Activated naive CD8-positive, alpha-beta T cell treated with anti-CD3 and anti-CD28 coated beads, Interleukin-2, amount 50 U/mL, for 24 hours (primary cell): ENCODE measurements at regions not wholly inside any gene's neighbourhood (a gene's known extent, or its start where the extent isn't known, plus 50 kb on each side); places are given as distances from the start of the nearest gene placed in this dataset.
"Not testable (repeated sequence)": the region's sequence is repeated elsewhere in the genome, so short reads cannot be mapped to it uniquely, and the experiment has no call there.

ENCODE experiments used
- ATAC-seq: fragments of 150-1000 bp; cut with Tn5 transposase; one replicate; pipeline ENCODE4 v1.10.0; 2021
- DNase-seq: peaks from one replicate; pipeline ENCODE4 v3.0.0; 2021
- H3K27ac Mint-ChIP-seq: one replicate; pipeline ENCODE4 v1.8.0; 2021; ENCODE audit warnings: mild to moderate bottlenecking, mixed read lengths
- H3K27me3 Mint-ChIP-seq: one replicate; pipeline ENCODE4 v1.8.0; 2021; ENCODE audit warnings: mixed read lengths
- H3K36me3 Mint-ChIP-seq: one replicate; pipeline ENCODE4 v1.8.0; 2021; ENCODE audit warnings: low read depth, mixed read lengths
- H3K4me1 Mint-ChIP-seq: one replicate; pipeline ENCODE4 v1.8.0; 2021; ENCODE audit warnings: mixed read lengths
- H3K4me3 Mint-ChIP-seq: one replicate; pipeline ENCODE4 v1.8.0; 2021; ENCODE audit warnings: mild to moderate bottlenecking, moderate library complexity, mixed read lengths
- H3K9me3 Mint-ChIP-seq: one replicate; pipeline ENCODE4 v1.8.0; 2021; ENCODE audit warnings: mixed read lengths

DNA sequence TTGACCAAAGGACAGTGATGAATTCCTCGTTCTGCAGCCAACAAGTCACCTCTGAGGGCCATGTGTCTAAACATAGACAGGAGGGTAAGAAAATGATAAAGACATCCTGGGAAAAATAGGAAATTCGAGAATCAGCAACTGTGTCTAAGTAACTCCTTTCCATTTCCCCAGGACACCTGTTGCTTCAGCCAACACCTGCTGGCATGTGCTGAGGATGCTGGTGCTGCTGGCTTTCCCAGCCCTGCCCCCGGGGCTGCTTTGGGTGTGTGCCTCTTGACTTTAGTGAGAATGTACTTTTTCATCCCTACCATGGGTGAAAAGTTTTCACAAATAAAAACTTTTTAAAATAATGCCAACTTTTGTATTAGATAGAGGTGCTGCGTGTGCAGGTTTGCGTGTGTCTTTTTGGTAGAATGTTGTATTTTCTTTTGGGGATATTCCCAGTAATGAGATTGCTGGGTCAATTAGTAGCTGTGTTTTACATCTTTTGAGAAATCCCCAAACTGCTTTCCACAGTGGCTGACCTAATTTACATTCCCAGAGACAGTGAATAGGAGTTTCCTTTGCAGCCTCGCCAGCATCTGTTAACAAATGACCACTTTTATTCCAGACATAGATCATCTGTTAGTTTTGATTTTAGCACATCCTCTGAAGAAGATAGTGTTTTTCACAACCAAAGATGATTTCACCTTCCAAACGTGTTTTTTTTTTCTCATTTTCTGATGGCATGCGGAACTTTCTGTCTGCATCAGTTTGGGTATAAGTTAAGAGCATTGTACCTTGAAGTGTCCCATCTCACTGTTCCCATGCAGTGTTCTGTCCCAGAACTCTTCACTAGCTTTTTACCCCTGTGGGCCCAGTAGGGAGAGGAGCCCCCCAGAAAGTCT lies 104.2 kb upstream of the ACBD5 start:
- ATAC-seq (peak; percentile 93), DNase-seq (no peak)
- H3K36me3 Mint-ChIP-seq, result no peaks in the 10 kb centered on the region
- H3K27me3 Mint-ChIP-seq, result peaks cover 16% of the 10 kb centered on the region
- peak overlapping the region; percentile 30 for H3K4me3 Mint-ChIP-seq
- H3K9me3 Mint-ChIP-seq, result no peaks in the 10 kb centered on the region
- H3K27ac Mint-ChIP-seq, result peak overlapping the region; percentile 86
- peaks cover 37% of the 10 kb centered on the region for H3K4me1 Mint-ChIP-seq

DNA sequence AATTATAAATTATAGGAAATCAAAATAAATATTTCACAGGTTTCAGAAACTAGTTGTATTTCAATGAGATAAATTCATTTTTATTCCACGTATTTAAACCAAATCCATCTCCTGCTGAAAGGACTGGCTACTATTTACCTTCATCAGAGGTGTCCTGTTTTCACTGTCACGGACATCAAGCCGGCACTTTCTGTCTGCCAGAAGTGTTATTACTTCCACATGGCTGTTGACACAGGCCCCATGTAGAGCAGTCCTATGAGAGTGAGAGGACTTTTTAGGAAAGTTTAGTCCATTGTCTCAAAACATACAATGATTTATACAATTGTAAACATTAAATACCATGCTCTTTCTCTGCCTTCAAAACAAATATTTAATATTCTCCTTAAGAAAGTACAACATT lies 100.4 kb upstream of the ACBD5 start:
- no peak for DNase-seq
- Mint-ChIP-seq H3K4me1 (peaks cover 23% of the 10 kb centered on the region), H3K4me3 (no peak overlapping the region), H3K9me3 (no peaks in the 10 kb centered on the region), H3K27ac (no peak overlapping the region), H3K27me3 (peaks cover 6% of the 10 kb centered on the region), H3K36me3 (no peaks in the 10 kb centered on the region)
- ATAC-seq, result no peak

DNA sequence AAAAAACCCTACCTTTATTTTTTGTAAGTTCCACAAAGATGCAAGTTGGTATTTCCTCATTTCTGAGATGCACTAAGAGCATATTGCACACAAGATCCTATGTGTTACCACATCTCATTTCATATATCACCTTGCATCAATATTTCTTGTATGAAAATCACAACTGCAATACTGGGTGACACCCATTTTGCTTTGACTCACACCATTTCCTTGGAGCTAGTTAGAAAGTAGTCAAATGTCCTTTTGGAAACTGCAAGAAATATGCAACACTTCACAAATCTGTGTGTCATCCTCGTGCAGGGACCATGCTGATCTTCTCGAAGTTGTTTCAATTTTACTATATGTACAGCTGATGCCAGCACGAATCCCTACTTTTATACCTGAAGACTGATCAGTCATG lies 94.6 kb upstream of the ACBD5 start:
- H3K4me1 Mint-ChIP-seq, ATAC-seq, H3K4me3 Mint-ChIP-seq, DNase-seq, H3K27ac Mint-ChIP-seq, H3K36me3 Mint-ChIP-seq, H3K27me3 Mint-ChIP-seq, H3K9me3 Mint-ChIP-seq: not testable (repeated sequence)

DNA sequence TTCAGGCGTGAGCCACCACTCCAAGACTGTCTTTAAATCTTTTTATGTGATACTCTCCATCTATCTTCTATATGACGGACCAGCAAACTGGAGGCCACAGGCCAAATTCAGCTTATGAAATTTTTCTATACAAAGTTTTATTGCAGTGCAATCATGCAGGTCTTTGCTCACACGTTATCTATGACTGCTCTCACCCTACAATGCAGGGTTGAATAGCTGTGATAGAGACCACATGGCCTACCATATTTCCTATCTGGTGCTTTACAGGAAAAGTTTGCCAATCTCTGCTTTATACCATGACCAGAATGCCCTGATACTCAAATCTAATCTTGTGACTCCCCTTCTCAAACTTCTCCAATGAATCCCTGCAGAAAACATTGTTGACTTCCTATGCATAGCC lies 89.5 kb upstream of the ACBD5 start:
- no peak for ATAC-seq
- Mint-ChIP-seq H3K36me3 (no peaks in the 10 kb centered on the region), H3K4me3 (no peak overlapping the region)

DNA sequence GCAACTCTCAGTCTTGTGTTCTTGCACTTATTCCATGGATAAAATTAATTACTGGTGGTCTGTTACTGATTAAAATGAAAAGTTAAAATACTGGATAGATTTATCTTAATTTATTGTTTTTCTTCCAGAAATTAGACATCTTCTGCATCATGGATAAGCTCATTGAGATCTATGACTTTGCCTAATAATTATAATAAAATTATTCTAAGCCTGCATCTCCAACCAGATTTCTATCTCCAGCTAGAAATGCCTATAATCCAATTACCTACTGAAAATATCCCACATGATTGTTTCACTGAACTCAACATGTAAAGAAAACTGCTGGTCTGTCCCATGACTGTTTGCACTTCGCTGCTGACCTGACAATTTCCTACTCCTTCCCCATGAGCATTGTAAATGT lies 88.3 kb upstream of the ACBD5 start:
- no peak overlapping the region for H3K27ac Mint-ChIP-seq
- H3K27me3 Mint-ChIP-seq, result peaks cover 2% of the 10 kb centered on the region
- no peaks in the 10 kb centered on the region for H3K9me3 Mint-ChIP-seq
- H3K4me1 Mint-ChIP-seq, result no peaks in the 10 kb centered on the region
- no peaks in the 10 kb centered on the region for H3K36me3 Mint-ChIP-seq
- ATAC-seq (no peak), DNase-seq (no peak)
- no peak overlapping the region for H3K4me3 Mint-ChIP-seq

More for the DNA sequence above, 89.5 kb upstream of the ACBD5 start:
- Mint-ChIP-seq H3K27ac (no peak overlapping the region), H3K4me1 (no peaks in the 10 kb centered on the region), H3K27me3 (peaks cover 2% of the 10 kb centered on the region), H3K9me3 (no peaks in the 10 kb centered on the region)
- DNase-seq, result no peak

DNA sequence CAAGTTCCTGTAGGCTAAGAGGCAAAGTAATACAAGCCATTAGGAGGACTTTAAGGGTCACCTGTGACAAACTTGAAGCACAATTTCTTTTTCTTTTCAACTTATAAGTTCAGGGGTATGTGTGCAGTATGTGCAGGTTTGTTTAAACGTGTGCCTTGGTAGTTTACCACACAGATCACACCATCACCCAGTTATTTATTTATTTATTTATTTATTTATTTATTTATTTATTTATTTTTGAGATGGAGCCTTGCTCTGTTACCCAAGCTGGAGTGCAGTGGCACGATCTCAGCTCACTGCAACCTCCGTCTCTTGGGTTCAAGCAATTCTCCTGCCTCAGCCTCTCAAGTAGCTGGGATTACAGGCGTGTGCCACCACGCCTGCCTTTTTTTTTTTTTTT lies 86.2 kb upstream of the ACBD5 start:
- ATAC-seq, H3K27me3 Mint-ChIP-seq, H3K36me3 Mint-ChIP-seq: not testable (repeated sequence)

DNA sequence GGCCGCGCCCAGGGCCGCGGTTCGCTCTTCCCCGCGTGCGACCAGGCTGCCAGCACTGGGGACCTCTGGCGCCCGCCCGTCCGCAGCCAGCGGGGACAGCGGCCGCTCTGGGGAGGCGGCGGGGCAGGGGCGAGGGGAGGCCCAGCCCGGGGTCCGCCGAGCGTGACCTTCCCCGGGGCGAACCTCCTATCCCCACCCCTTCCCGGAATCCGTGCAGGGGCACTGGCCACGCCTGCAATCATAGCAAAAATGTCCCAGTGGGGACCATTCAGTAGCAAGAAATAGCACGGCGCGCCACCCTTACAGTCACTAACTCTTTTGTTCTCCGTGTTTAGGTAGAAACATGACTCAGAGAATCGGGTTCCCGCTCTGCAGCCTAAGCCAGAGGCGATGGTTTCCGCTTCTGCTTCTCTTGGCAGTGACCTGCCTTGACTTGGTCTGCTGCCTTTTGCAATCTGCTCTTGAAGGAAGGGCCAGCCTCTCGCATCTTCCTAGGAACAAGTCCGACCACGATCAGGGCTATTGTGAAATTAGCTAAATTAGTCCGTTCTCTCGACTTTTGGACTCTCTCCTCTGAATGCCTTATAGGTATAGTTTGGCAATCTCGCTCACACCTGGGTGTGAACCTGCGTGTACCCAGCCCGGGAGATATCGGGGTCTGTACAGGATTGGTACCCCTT lies 79.3 kb upstream of the ACBD5 start:
- ATAC-seq (peak; percentile 84), DNase-seq (peak; percentile 28)
- Mint-ChIP-seq H3K4me1 (peaks cover 8% of the 10 kb centered on the region), H3K27ac (no peak overlapping the region), H3K27me3 (peaks cover 23% of the 10 kb centered on the region), H3K9me3 (no peaks in the 10 kb centered on the region), H3K4me3 (peak overlapping the region; percentile 63), H3K36me3 (no peaks in the 10 kb centered on the region)

More for the DNA sequence above, 86.2 kb upstream of the ACBD5 start:
- H3K4me3 Mint-ChIP-seq, H3K27ac Mint-ChIP-seq, H3K4me1 Mint-ChIP-seq, H3K9me3 Mint-ChIP-seq, DNase-seq: not testable (repeated sequence)

DNA sequence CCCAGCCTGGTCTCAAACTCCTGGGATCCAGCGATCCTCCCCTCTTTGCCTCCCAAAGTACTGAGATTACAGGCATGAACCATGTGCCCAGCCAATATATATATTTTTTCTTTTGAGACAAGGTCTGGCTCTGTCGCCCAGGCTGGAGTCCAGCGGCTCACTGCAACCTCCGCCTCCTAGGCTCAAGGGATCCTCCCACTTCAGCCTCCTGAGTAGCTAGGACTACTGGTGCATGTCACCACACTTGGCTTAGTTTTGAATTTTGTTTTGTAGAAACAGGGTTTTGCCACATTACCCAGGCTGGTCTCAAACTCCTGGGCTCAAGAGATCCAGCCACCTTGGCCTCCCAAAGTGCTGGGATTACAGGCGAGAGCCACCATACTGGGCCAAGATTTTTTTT lies 78.5 kb upstream of the ACBD5 start:
- not testable (repeated sequence) for H3K27ac Mint-ChIP-seq, ATAC-seq, H3K36me3 Mint-ChIP-seq, H3K9me3 Mint-ChIP-seq, DNase-seq
- peak overlapping the region; percentile 63 for H3K4me3 Mint-ChIP-seq
- peaks cover 23% of the 10 kb centered on the region for H3K27me3 Mint-ChIP-seq
- H3K4me1 Mint-ChIP-seq, result peaks cover 16% of the 10 kb centered on the region

DNA sequence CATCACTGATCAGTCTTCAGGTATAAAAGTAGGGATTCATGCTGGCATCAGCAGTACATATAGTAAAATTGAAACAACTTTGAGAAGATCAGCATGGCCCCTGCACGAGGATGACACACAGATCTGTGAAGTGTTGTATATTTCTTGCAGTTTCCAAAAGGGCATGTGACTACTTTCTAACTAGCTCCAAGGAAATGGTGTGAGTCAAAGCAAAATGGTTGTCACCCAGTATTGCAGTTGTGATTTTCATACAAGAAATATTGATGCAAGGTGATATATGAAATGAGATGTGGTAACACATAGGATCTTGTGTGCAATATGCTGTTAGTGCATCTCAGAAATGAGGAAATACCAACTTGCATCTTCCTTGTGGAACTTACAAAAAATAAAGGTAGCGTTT lies 74.5 kb upstream of the ACBD5 start:
- Mint-ChIP-seq H3K27me3 (peaks cover 26% of the 10 kb centered on the region), H3K4me1 (peaks cover 14% of the 10 kb centered on the region)
- ATAC-seq, result peak; percentile 63
- not testable (repeated sequence) for H3K4me3 Mint-ChIP-seq, H3K36me3 Mint-ChIP-seq, H3K9me3 Mint-ChIP-seq, DNase-seq, H3K27ac Mint-ChIP-seq

DNA sequence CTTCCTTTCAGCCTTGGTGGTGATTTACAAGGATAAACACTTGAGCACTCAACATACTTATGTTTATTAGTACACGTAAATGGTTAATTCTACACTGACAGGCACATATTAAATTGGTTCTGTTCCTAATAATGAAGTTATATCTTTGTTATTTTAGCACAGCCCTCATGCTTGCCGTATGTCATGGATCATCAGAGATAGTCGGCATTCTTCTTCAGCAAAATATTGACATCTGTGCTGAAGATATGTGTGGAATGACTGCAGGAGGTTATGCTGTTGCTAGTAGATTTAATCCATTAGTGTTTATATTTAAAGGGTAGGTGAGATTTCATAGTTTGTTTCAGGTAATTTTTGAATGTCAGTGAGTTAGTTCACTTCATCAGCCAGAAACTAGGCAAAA lies 73.0 kb upstream of the ACBD5 start:
- H3K27ac Mint-ChIP-seq, DNase-seq, ATAC-seq, H3K4me1 Mint-ChIP-seq, H3K36me3 Mint-ChIP-seq, H3K4me3 Mint-ChIP-seq, H3K9me3 Mint-ChIP-seq: not testable (repeated sequence)
- H3K27me3 Mint-ChIP-seq, result peaks cover 16% of the 10 kb centered on the region

DNA sequence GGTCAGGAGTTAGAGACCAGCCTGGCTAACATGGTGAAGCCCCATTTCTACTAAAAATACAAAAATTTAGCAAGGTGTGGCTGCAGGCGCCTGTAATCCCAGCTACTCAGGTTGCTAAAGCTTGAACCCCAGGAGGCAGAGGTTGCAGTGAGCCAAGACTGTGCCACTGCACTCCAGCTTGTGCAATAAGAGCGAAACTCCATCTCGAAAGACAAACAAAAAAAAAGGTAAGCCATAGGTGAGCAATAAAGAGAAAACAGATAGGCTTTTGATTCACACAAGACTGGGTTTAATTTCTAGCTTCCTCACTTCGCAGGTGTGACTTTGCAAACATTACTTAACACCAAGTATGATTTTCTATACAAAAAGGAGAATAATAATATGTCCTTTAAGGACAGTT lies 72.3 kb upstream of the ACBD5 start:
- DNase-seq (no peak), ATAC-seq (no peak)
- Mint-ChIP-seq H3K4me3 (no peak overlapping the region), H3K36me3 (no peaks in the 10 kb centered on the region), H3K27me3 (peaks cover 11% of the 10 kb centered on the region), H3K4me1 (peaks cover 9% of the 10 kb centered on the region), H3K9me3 (no peaks in the 10 kb centered on the region), H3K27ac (no peak overlapping the region)

DNA sequence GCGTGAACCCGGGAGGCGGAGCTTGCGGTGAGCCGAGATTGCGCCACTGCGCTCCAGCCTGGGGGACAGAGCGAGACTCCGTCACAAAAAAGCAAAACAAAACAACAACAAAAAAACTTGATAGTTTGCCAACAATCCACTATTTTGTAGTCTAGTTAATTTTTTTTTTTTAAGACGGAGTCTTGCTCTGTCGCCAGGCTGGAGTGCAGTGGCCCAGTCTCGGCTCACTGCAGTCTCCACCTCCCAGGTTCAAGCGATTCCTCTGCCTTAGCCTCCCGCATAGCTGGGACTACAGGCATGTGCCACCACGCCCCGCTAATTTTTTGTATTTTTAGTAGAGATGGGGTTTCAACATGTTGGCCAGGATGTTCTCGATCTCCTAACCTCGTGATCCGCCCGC lies 71.2 kb upstream of the ACBD5 start:
- not testable (repeated sequence) for DNase-seq, H3K9me3 Mint-ChIP-seq, H3K27me3 Mint-ChIP-seq, H3K36me3 Mint-ChIP-seq, H3K4me3 Mint-ChIP-seq, H3K27ac Mint-ChIP-seq, H3K4me1 Mint-ChIP-seq, ATAC-seq

DNA sequence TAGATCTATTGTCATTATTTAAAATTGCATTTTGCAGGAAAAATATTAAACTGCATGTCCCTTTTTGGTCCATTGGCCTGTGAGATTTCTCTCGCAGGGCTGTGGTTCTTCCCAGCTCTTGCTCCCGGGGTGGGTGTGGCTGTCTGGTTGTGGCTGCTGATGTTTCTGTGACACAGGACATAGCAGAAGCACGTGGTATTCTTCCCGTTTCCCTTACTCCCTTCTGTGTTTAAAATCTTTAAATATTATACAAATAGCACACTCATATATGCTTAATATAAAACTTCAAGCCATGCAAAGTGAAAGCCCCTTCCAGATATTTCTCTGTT lies 57.9 kb upstream of the ACBD5 start:
- DNase-seq, H3K9me3 Mint-ChIP-seq, ATAC-seq, H3K4me1 Mint-ChIP-seq, H3K4me3 Mint-ChIP-seq, H3K36me3 Mint-ChIP-seq, H3K27me3 Mint-ChIP-seq, H3K27ac Mint-ChIP-seq: not testable (repeated sequence)

DNA sequence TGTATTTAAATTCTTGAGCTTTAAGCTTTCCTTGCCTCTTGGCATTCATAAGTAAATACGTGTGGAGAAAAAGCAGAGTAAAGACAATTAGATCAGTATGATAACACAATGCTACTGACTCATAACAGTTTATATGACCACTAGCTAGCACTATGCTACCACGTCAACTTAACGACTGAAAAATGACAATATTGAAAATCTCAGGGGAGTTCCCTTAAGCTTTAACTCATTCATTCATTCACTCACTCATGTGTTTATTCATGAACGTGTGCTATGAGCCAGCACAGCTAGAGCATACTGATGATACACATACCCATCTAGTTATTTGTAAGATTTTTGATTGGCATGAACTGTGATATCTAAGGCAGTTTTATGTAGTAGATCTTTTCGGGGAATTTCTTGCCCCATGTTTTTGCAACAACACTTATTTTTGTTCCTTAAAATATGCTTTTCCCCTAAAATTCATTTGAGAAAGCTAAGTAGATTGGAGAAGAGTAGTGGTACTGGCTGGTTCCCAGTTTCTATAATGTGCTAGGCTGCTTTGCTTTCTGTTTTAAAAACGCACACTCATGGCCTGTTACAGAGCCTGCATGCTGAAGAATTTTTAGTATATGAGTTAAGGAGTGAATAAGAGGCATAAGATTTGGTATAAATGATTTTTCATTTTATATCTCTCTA lies 57.4 kb upstream of the ACBD5 start:
- ATAC-seq, result no peak
- Mint-ChIP-seq H3K27ac (no peak overlapping the region), H3K4me3 (no peak overlapping the region)

DNA sequence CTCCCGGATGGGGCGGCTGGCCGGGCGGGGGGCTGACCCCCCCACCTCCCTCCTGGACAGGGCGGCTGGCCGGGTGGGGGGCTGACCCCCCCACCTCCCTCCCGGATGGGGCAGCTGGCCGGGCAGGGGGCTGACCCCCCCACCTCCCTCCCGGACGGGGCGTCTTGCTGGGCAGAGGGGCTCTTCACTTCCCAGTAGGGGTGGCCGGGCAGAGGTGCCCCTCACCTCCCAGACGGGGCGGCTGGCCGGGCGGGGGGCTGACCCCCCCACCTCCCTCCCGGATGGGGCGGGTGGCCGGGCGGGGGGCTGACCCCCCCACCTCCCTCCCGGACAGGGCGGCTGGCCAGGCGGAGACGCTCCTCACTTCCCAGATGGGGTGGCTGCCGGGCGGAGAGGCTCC lies 55.7 kb upstream of the ACBD5 start:
- H3K36me3 Mint-ChIP-seq, DNase-seq, H3K27me3 Mint-ChIP-seq, H3K4me3 Mint-ChIP-seq, H3K9me3 Mint-ChIP-seq, H3K4me1 Mint-ChIP-seq, ATAC-seq, H3K27ac Mint-ChIP-seq: not testable (repeated sequence)

More for the DNA sequence above, 57.4 kb upstream of the ACBD5 start:
- Mint-ChIP-seq H3K36me3 (no peaks in the 10 kb centered on the region), H3K4me1 (no peaks in the 10 kb centered on the region), H3K9me3 (no peaks in the 10 kb centered on the region), H3K27me3 (peaks cover 2% of the 10 kb centered on the region)
- DNase-seq, result no peak
